CD4-positive, CD25-positive, alpha-beta regulatory T cell (primary cell): ENCODE measurements at regions not wholly inside any gene's neighbourhood (a gene's known extent, or its start where the extent isn't known, plus 50 kb on each side); places are given as distances from the start of the nearest gene placed in this dataset.
A peak's percentile ranks its signal among the peaks of the same experiment; 100 is the strongest.
"Not testable (repeated sequence)": the region's sequence is repeated elsewhere in the genome, so short reads cannot be mapped to it uniquely, and the experiment has no call there.

Experiments used
- ATAC-seq, 2 donors: fragments of 150-1000 bp; cut with Tn5 transposase; one replicate each; pipeline ENCODE4 v1.10.0; 2021; ENCODE audit warnings: low read depth in 2 of 2, moderate number of reproducible peaks in 2 of 2, moderate library complexity in 1 of 2
- DNase-seq, 3 donors: peaks; one replicate each; pipeline versions ENCODE4 v3.0.0 to v3.0.0-alpha.2; 2012 to 2022; ENCODE audit warnings: mixed read lengths in 1 of 3
- H3K27ac ChIP-seq: one replicate; pipeline ENCODE4 v1.7.0; 2013; ENCODE audit warnings: mild to moderate bottlenecking, low read length; ENCODE audit not compliant: insufficient read depth, poor library complexity, severe bottlenecking
- H3K27me3 ChIP-seq: one replicate; pipeline ENCODE4 v1.7.0; 2013; ENCODE audit warnings: low read length; ENCODE audit not compliant: control insufficient read depth, insufficient read depth
- H3K36me3 ChIP-seq: one replicate; pipeline ENCODE4 v1.7.0; 2013; ENCODE audit warnings: mild to moderate bottlenecking, low read length, moderate library complexity; ENCODE audit not compliant: control insufficient read depth, insufficient read depth
- H3K4me1 ChIP-seq: 2 replicates; pipeline ENCODE4 v1.7.0; 2013; ENCODE audit warnings: mild to moderate bottlenecking, low read length; ENCODE audit not compliant: insufficient read depth, control insufficient read depth, poor library complexity, severe bottlenecking
- H3K4me3 ChIP-seq: one replicate; pipeline ENCODE4 v1.7.0; 2013; ENCODE audit warnings: low read depth, mild to moderate bottlenecking, low read length, moderate library complexity
- H3K9me3 ChIP-seq, 2 experiments: 1 replicate in 1 of 2; 2 replicates in 1 of 2; pipeline ENCODE4 v1.7.0; 2013; ENCODE audit warnings: low read length in 2 of 2, mild to moderate bottlenecking in 1 of 2, moderate library complexity in 1 of 2; ENCODE audit not compliant: control insufficient read depth in 2 of 2
- H3K27ac Mint-ChIP-seq, 3 donors: one replicate each; pipeline ENCODE4 v1.8.0; 2020 to 2022; ENCODE audit warnings: mild to moderate bottlenecking in 3 of 3, mixed read lengths in 3 of 3, moderate library complexity in 2 of 3
- H3K27me3 Mint-ChIP-seq: one replicate; pipeline ENCODE4 v1.8.0; 2022; ENCODE audit warnings: mild to moderate bottlenecking, mixed read lengths
- H3K36me3 Mint-ChIP-seq: one replicate; pipeline ENCODE4 v1.8.0; 2020; ENCODE audit warnings: mixed read lengths
- H3K4me1 Mint-ChIP-seq, 4 donors: one replicate each; pipeline ENCODE4 v1.8.0; 2020 to 2022; ENCODE audit warnings: mixed read lengths in 4 of 4, mild to moderate bottlenecking in 1 of 4
- H3K4me3 Mint-ChIP-seq, 4 donors: one replicate each; pipeline ENCODE4 v1.8.0; 2020 to 2022; ENCODE audit warnings: mild to moderate bottlenecking in 4 of 4, mixed read lengths in 4 of 4, moderate library complexity in 3 of 4
- H3K9me3 Mint-ChIP-seq, 7 donors: one replicate each; pipeline ENCODE4 v1.8.0; 2020 to 2022; ENCODE audit warnings: mixed read lengths in 7 of 7, mild to moderate bottlenecking in 3 of 7, moderate library complexity in 2 of 7

GRCh38 chr10:87416892-87417291, 59.3 kb downstream of the NUTM2D start:
- not testable (repeated sequence) for H3K36me3 ChIP-seq, H3K4me3 Mint-ChIP-seq, DNase-seq, H3K4me1 Mint-ChIP-seq, H3K9me3 Mint-ChIP-seq, ATAC-seq, H3K27me3 ChIP-seq, H3K4me3 ChIP-seq, H3K9me3 ChIP-seq, H3K4me1 ChIP-seq, H3K27ac ChIP-seq, H3K36me3 Mint-ChIP-seq, H3K27ac Mint-ChIP-seq
- peaks cover 33% of the 10 kb centered on the region for H3K27me3 Mint-ChIP-seq

GRCh38 chr10:87422641-87423040, 65.1 kb downstream of the NUTM2D start:
- H3K36me3 Mint-ChIP-seq, H3K27ac ChIP-seq, H3K9me3 Mint-ChIP-seq, H3K4me3 Mint-ChIP-seq, H3K4me1 ChIP-seq, ATAC-seq, H3K9me3 ChIP-seq, H3K27ac Mint-ChIP-seq, H3K27me3 ChIP-seq, H3K4me1 Mint-ChIP-seq, DNase-seq, H3K4me3 ChIP-seq, H3K36me3 ChIP-seq: not testable (repeated sequence)
- peaks cover 31% of the 10 kb centered on the region for H3K27me3 Mint-ChIP-seq

GRCh38 chr10:87424697-87425373, 67.3 kb downstream of the NUTM2D start:
- not testable (repeated sequence) for ATAC-seq, H3K4me3 ChIP-seq, H3K9me3 Mint-ChIP-seq, H3K27me3 ChIP-seq, H3K36me3 Mint-ChIP-seq, H3K36me3 ChIP-seq, H3K4me3 Mint-ChIP-seq, H3K4me1 ChIP-seq, H3K9me3 ChIP-seq, H3K27ac ChIP-seq, H3K4me1 Mint-ChIP-seq, DNase-seq, H3K27ac Mint-ChIP-seq
- H3K27me3 Mint-ChIP-seq, result peaks cover 37% of the 10 kb centered on the region

DNA sequence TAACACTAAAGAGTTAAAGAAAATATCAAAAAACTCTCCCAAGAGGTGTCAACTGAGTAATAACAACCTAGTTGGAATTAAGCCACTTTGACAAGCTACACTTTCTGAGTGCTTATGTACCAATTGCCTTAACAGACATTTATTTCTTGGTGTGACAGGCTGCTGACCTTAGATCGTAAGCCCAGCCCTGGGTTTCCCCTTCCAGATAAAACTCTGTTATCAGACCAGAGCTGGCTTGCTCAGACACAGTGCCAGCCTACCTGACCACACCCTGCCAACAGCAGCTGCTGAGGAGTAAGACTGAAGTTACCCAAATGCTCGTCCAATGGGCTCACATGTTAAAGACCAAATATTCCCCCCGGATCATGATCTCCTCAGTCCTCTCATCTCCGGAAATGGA, 70.9 kb upstream of the MINPP1 start:
- H3K9me3 Mint-ChIP-seq, H3K36me3 Mint-ChIP-seq, DNase-seq, H3K4me1 Mint-ChIP-seq, H3K36me3 ChIP-seq, H3K9me3 ChIP-seq, H3K27ac Mint-ChIP-seq, H3K4me3 Mint-ChIP-seq, ATAC-seq, H3K27ac ChIP-seq, H3K4me1 ChIP-seq, H3K4me3 ChIP-seq, H3K27me3 ChIP-seq, H3K27me3 Mint-ChIP-seq: not testable (repeated sequence)

GRCh38 chr10:87435295-87435826, 69.3 kb upstream of the MINPP1 start:
- H3K4me3 ChIP-seq, DNase-seq, ATAC-seq, H3K27ac ChIP-seq, H3K27me3 ChIP-seq, H3K27ac Mint-ChIP-seq, H3K9me3 ChIP-seq, H3K36me3 Mint-ChIP-seq, H3K27me3 Mint-ChIP-seq, H3K36me3 ChIP-seq, H3K9me3 Mint-ChIP-seq, H3K4me1 ChIP-seq, H3K4me1 Mint-ChIP-seq, H3K4me3 Mint-ChIP-seq: not testable (repeated sequence)

- not testable (repeated sequence) for H3K36me3 Mint-ChIP-seq, H3K27me3 Mint-ChIP-seq, H3K9me3 Mint-ChIP-seq
These were observed 68.6 kb upstream of the MINPP1 start for GRCh38 chr10:87436104-87436503.

GRCh38 chr10:87437450-87437849, 67.2 kb upstream of the MINPP1 start:
- not testable (repeated sequence) for H3K4me3 Mint-ChIP-seq, H3K27me3 Mint-ChIP-seq, H3K9me3 ChIP-seq, DNase-seq, ATAC-seq, H3K4me1 ChIP-seq, H3K9me3 Mint-ChIP-seq, H3K36me3 ChIP-seq, H3K27ac ChIP-seq, H3K36me3 Mint-ChIP-seq, H3K27ac Mint-ChIP-seq, H3K27me3 ChIP-seq, H3K4me1 Mint-ChIP-seq, H3K4me3 ChIP-seq

More at GRCh38 chr10:87436104-87436503, 68.6 kb upstream of the MINPP1 start:
- not testable (repeated sequence) for H3K4me1 ChIP-seq, H3K36me3 ChIP-seq, H3K27ac ChIP-seq, H3K27me3 ChIP-seq, H3K27ac Mint-ChIP-seq, H3K9me3 ChIP-seq, H3K4me1 Mint-ChIP-seq, H3K4me3 Mint-ChIP-seq, H3K4me3 ChIP-seq
- ATAC-seq (peak; percentile 77 to 84), DNase-seq (peak in 1 of 3 donors; percentile 6)
